GM03348 (cell line): ENCODE measurements at regions not wholly inside any gene's neighbourhood (a gene's known extent, or its start where the extent isn't known, plus 50 kb on each side); places are given as distances from the start of the nearest gene placed in this dataset.
A peak's percentile ranks its signal among the peaks of the same experiment; 100 is the strongest.

Experiments
- DNase-seq: peaks from one replicate; pipeline ENCODE4 v3.0.0; 2012; ENCODE audit warnings: low spot score

DNA sequence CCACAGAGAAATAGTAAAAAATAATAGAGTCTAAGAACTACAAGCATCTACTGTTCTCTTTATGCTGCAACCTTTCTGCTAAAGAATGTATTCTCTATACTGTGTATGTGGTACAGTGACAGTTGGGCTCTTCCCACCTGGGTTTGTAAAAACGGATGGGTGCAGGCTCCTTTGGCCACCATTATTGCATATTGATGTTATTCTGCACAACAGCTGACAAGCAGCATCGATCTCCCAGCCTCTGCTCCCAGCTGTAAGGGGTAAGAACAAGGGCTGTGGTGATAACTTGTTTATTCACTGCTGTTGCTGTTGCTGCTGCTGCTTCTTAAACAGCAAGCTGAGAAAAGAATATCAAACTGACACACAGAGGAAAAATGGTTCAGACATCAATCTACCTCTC lies 56.1 kb downstream of the KCNRG start:
- no peak for DNase-seq

DNA sequence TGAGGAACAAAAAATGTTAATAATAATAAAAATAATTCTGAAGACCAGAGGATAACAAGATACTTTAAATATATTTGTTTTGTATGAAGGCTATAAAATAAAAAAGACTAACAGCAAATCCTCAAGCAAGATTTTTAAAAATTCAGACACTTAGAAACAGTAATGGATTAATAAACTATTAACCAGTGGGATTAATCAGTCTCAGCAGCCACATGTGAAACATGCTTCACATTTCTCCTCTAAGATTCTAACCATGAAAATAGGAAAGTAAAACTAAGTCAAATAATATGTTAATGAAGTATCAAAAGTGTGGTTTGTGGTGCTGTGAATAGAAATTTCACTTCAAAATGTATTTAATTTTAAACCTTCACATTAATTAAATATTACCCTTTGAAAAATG lies 57.4 kb downstream of the KCNRG start:
- DNase-seq = no peak

GRCh38 chr13:50073340-50073739 lies 58.1 kb downstream of the KCNRG start:
- no peak for DNase-seq

DNA sequence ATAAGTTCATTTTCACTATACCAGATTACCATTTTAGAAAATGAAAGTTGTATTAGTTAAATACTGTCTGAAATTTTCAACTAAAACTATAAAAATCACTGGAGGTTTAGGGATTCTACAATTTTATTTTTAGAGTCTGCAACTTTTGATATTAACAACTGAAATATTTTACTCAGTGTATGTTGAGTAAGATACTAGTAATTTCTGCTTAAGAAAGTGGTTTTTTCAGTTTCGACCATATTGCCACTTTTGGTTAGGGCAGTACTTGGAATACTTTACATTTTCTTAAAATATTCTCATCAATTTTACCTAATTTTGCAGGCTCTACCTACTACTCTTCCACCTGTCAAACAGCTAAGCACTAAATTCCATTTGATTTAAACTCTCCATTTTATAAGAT lies 59.6 kb downstream of the KCNRG start:
- DNase-seq = no peak

DNA sequence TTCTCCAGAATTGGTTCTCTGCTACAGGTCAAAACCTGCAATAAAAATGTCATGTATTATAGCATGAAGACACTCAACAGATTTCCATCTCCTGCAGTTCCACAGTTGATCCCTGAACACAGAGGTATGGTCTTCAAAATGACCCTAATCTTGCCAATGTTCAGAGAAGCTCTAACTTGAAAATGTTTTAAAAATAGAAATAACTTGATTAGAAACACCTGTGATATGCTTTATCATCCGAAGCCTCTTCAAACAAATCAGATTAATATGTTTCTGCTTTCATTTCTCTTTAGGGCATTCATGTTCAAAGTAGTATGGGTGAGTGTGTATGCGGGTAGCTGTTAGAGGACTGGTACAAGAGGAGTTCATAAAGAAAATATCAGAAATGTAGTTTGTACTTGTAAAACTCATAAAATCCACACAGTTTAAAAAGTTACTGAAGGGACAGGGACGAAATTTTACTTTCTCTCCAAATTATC lies 60.4 kb downstream of the KCNRG start:
- DNase-seq = no peak

DNA sequence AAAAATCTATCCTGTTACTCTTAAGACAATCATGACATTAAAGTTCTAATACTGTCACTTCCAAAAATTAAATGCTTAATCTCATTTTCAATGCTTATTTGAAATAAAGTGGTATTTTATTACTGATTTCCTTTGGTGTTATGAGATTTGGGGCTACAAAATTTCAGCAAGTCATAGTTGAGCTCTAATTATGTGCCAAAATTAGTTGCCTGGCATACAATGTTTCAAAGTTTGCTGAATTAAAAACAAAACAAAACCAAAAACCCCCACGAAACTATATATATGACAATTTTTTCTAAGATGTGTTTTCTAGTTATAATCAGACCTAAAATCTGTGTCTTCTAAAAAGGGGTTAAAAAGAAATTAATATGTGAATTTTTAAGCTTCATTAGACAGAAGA lies 62.2 kb downstream of the KCNRG start:
- DNase-seq = no peak

DNA sequence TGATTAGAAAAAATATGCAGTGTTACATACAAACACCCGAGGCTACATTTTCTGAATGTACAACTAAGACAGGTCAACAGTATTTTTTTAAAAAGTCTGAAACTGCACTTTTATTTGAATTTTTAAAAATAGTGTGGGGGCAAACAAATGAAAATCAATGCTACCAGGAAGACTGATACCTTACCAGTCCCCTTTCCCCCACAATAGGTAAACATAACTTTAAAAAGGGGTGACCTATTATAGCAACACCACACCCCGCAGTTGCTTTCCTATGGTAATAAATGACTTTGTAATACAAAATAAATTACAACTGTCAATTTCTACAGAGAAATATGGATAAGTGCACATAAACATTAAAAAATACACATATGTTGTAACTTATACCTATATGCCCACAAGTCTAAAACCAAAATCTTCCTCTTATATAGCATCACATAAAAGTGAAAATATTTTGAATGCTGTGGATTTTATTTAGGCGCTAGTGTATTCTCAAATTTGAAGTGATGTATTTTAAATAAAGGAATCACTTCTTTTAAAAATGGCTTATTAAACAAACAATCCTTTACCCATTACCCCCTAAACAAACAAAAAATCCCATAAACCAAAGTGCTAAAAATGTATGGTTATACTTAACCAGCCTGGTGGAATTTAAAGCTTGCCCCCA lies 63.1 kb downstream of the KCNRG start:
- DNase-seq = no peak

- no peak for DNase-seq
These were observed 63.8 kb downstream of the KCNRG start for GRCh38 chr13:50078895-50079654.

- no peak for DNase-seq
These were observed 64.5 kb downstream of the KCNRG start for GRCh38 chr13:50079655-50080202.

DNA sequence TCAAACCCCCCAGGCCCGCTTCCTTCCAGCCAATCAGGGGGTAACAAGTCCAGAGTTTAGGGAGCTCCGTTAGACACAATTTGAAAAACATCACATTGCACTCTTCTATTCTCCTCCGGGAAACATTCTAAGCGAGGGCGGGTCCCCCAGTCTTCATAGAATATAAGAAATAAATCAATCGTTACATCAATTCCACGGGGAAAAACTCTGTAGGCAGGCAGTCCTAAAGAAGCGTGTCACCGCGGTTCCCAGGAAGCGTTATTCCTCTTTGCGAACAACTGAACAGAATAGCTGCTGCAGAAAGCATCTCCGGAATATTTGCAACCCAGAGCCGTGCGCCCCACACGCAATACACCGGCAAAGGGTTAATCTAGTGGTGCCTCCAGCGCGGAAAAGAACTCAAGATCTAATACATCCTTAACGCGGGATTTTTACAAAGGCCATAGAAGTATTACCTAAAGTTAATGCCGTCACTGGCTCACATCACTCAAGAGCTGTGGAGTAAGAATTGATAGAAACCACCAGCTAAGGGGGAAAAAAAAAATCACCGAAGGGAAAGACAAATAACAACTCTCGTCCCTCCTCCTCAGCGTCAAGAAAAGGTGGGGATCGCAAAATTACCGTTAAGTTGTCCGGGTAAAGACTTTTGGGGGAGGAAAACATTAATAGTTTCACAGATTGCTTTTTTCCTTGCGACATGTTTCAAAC lies 65.1 kb downstream of the KCNRG start:
- DNase-seq = peak; percentile 14

DNA sequence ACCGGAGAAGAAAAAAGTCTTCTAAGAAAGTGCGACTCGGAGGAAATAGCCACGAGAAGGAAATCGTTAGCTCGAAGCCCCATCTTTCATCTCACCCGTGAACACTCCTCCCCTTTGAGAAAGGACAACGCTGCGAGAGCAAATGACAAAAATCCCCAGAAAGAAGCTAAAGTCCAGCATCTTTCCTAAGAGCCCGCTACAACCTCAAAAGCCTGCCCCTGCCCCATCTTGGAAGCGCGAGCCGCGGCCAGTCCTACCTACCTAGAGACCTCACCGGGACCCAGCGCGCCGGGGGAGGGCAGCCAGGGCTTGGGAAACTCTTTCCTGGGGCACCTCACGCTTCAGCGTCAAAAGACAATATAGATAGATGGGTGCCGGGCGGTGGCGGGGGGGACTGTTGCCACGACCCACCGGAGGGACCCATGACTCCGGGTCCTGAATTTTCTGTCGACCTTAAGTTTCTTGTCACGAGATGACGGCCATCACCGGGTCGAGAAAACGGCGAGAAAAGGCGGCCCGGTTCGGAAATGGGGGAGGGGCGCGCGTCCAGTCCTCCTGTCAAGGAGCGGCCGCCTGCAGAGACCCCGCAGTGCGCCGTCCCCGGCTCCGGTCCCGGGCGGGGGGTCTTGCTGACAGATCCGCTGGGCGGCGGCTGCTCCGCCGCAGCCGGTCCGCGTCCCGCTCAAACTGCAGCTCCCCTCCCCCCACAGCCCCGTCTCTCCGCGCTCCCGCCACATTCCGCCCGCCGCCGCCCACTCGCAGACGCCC lies 65.9 kb downstream of the KCNRG start:
- DNase-seq = peak; percentile 40

- peak; percentile 100 for DNase-seq
These were observed 66.6 kb downstream of the KCNRG start for GRCh38 chr13:50081679-50082425.

GRCh38 chr13:50082426-50083281 lies 67.4 kb downstream of the KCNRG start:
- peak; percentile 35 for DNase-seq

DNA sequence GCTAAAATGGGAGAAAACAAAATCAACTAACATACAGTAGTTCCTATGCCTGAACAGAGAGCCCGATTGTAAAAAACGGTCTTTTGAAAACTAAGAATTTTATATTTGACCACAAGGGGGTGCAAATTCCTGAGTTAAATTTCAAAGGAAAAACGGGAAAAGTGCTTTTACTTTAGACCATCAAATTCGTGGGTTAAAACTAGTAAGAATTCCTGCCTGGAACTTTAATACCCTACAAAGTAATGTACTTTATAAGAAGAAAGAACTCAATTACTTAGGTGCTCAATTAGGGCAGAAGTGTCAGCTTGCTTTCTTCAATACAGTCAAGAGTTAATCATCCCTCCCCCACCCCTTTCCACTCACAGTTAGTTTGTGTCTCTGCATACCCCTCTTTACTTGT lies 69.8 kb downstream of the KCNRG start:
- DNase-seq = peak; percentile 23

- DNase-seq = no peak
These were observed 74.4 kb downstream of the KCNRG start for GRCh38 chr13:50089633-50090032.

DNA sequence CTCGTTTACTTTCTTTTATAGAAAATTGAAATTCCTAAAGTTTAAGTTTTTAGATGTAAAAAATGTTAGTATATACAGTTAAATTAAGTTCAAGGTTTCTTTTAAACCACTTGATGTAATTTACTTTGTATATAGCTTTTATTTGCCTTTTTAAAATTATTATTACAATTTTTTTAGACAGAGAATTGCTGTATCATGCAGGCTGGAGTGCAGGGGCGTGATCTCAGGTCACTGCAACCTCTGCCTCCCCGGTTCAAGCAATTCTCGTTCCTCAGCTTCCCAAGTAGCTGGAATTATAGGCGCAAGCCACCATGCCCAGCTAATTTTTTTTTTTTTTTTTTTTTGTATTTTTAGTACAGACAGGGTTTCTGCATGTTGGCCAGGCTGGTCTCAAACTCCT lies 75.0 kb downstream of the KCNRG start:
- no peak for DNase-seq

- no peak for DNase-seq
These were observed 79.5 kb downstream of the KCNRG start for GRCh38 chr13:50094615-50095293.

GRCh38 chr13:50098693-50099092 lies 83.4 kb downstream of the KCNRG start:
- no peak for DNase-seq

DNA sequence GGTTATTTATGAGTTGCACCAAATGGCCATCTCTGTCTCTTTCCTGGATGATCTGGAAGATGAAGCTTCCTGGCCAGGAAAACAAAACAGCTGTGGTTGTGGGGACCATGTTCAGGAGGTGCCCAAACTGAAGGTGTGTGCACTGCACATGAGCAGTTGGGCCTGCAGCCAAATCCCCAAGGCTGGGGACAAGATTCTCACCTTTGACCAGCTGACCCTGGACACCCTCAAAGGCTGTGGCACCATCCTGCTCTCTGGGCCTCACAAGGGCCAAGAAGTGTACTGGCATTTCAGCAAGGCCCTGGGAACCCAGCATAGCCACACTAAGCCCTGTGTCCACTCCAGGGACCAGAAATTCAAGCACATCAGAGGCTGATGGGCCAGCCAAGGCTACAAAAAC lies 84.2 kb downstream of the KCNRG start:
- no peak for DNase-seq

- no peak for DNase-seq
These were observed 86.3 kb downstream of the KCNRG start for GRCh38 chr13:50101590-50101989.
